NB4 (cell line): ENCODE measurements at regions not wholly inside any gene's neighbourhood (a gene's known extent, or its start where the extent isn't known, plus 50 kb on each side); places are given as distances from the start of the nearest gene placed in this dataset.

Source experiments
- CTCF ChIP-seq: IDR thresholded peaks from one replicate; pipeline ENCODE4 v1.5.1; 2012; ENCODE audit warnings: low read depth, low read length
- MAX ChIP-seq: IDR thresholded peaks from 2 replicates; pipeline ENCODE4 v1.6.1; 2011; ENCODE audit warnings: low read depth, low read length

- TF ChIP-seq MAX (no peak), CTCF (no peak)
Measured at GRCh38 chr14:104471114-104471513, 108.5 kb upstream of the C14orf180 start.
